HG02938 (cell line): ENCODE measurements at regions not wholly inside any gene's neighbourhood (a gene's known extent, or its start where the extent isn't known, plus 50 kb on each side); places are given as distances from the start of the nearest gene placed in this dataset.
"Not testable (repeated sequence)": the region's sequence is repeated elsewhere in the genome, so short reads cannot be mapped to it uniquely, and the experiment has no call there.

Experiments
- ATAC-seq: cut with Tn5 transposase; IDR thresholded peaks from one replicate; pipeline ENCODE4 v1.9.1; 2021; ENCODE audit warnings: mild to moderate bottlenecking, moderate library complexity; ENCODE audit not compliant: unreplicated experiment

DNA sequence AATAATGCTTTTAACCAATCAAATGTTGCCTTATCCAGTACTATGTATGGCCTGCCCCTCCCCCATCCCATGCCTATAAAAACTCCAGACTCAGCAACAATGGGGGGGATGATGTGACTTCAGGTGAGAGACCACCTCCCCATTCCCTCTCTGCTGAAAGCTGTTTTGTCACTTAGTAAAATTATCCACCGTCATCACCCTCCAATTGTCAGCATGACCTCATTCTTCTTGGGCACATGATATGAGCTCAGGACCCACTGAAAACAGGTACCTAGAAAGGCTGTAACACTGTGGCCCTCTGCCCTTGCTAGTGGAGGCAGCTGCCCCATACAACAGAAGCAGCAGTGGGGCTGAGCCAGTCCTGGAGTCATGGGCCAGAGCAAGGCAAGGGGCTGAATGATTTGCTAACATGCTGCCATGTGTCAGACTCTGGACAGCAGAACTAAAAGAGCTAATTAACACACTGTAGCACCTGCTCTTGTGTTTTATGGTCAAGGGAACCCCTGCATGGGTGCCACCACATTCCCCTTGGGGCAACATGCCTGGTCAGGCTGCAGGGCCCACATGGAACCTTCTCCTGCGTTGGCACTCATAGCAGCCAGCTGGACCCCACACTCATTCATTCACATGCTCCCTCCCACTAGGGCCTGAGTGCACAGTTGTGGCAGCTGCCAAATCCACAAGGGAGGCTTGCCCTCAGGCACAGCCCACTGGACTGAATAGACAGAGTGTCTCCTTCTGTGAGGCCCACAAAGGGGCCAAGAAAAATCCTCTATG, 722.2 kb upstream of the PCDH20 start:
- no peak for ATAC-seq

DNA sequence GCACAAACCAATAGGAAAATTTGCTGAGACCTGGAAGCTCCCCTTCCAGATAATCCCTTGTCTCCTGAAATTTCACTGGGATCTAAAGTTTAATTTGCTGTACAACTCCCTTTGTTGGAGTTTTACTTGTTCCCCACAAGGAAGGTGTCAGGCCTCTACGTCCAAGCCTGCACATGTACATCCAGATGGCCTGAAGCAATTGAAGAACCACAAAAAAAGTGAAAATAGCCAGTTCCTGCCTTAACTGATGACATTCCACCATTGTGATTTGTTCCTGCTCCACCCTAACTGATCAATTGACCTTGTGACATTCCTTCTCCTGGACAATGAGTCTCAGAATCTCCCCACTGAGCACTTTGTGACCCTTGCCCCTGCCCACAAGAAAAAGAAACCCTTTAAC, 716.0 kb upstream of the PCDH20 start:
- ATAC-seq = no peak

DNA sequence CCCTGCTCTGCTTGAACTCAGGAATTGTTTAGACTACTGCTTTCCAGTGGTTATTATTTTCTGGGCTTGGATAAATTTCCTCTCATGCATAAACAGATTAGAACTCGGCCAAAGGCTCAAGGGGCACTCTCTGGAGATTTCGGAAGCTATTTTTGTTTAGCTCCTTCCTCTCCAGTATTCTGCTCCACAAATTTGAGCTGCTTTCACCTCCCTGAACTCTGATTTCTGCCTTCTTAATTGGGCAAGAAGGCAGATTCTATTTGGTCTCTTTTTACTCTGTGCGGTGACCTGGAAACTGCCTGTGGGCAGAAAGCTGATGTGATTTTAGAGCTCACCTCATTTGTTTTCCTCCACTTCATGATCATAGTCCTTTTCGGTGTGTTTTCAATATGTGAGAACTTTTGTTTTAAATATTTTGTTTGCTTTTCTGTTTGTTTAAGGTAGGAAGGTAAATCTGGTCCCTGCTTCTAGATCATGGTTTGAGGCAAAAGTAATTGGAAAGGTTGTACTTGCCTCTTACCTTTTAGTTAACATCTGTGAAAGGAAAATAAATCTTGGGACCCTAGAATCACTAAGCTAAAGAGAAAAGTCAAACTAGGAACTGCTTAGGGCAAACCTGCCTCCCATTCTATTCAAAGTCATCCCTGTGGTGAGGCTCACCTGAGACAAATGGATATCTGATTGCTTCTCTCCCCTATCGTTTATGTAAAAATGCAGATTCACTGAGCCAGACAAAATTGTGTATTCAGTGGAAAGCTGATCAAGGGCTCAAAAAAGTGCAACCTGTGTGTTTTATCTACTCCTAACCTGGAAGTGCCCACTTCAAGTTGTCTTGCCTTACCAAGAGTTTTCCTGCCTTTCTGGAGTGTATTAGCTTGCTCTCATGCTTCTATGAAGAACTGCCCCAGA, 714.7 kb upstream of the PCDH20 start:
- ATAC-seq = no peak

DNA sequence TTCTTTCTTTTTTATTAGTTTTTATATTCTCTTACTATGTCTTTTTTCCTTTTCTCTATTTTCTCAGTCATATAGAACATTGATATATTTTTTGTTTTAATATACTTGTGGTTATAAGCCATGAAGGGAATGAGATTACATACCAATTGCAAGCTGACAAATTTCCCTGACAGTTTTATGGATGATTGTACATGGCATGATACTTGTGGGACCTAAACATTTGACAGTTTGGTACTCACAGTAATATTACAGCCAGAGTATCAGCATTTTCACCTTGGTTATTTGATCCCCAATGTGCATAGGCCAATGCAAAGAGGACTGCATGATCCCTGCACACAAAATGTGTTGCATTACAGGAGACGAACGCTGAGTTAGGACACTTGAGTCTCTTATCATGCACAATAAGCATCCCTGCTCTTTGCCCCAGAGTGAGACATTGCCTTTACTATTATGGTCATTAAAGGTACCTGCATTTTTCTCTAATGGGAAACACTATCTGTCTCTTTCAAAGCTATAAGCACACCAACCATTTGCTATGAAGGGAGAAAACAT, 713.4 kb upstream of the PCDH20 start:
- no peak for ATAC-seq

DNA sequence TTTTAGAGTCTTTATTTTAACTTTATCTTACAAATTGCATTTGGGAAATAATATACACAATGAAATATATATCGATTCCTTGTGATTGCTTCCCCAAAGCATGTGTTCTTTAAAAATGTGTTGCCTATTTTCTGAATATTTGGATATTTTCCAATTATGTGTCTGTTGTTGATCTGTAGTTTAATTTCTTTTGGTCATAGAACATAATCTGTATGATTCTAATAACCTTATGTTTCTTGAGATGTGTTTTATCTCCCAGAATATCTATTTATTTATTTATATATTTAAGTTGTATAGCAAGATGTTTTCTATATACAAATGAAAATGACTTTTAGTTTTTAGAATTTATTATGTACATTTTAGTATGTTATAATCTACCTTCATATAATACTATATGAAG, 710.8 kb upstream of the PCDH20 start:
- no peak for ATAC-seq

DNA sequence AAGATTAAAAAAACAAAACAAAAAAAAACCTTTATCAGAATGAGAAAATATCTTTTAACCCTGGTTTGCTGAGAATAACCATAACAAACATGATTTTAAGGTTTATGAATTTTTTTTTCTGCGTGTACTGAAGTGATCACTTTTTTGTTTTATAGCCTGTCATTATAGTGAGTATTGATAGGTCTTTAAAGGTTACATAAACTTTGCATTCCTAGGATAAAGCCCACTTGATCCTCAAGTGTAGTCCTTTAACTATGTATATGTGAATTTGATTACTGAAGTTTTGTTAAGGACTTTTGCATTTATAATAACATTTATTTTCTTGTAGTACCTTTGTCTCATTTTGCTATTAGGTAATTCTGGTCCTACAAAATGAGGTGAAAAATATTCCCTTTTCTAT, 709.8 kb upstream of the PCDH20 start:
- ATAC-seq = no peak

DNA sequence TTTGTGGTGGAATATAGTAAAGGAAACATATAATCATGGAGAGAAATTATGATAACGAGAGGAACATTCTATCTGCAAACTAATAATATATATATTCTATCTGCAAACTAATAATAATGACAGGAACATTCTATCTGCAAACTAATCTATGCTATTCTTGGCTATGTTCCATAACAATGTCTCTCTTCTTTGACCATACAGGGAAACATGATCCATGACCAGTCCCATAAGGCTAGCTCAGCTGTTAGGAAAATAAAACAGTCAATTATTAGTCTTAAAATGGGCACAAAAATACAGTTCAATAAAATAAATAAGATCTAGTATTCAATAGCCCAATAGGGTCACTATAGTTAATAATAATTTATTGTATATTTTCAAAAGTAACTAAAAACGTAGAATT, 707.8 kb upstream of the PCDH20 start:
- no peak for ATAC-seq

DNA sequence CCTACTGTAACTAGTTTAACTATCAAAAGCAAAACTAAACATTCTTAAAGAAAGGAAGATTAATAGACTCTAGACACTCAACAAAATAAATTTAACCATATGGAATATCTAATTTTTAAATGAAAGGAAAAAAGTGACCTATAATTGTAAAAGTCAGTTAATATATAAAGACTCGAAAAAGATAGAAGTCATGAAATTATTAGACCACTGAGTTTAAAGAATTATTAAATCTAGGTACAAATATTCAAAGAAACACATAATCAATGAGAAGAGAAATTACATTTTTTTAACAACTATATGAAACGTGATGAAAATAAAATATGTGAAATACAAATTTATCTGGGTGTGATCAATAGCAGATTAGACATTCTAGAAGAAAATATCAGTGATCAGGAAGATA, 706.8 kb upstream of the PCDH20 start:
- ATAC-seq = no peak

DNA sequence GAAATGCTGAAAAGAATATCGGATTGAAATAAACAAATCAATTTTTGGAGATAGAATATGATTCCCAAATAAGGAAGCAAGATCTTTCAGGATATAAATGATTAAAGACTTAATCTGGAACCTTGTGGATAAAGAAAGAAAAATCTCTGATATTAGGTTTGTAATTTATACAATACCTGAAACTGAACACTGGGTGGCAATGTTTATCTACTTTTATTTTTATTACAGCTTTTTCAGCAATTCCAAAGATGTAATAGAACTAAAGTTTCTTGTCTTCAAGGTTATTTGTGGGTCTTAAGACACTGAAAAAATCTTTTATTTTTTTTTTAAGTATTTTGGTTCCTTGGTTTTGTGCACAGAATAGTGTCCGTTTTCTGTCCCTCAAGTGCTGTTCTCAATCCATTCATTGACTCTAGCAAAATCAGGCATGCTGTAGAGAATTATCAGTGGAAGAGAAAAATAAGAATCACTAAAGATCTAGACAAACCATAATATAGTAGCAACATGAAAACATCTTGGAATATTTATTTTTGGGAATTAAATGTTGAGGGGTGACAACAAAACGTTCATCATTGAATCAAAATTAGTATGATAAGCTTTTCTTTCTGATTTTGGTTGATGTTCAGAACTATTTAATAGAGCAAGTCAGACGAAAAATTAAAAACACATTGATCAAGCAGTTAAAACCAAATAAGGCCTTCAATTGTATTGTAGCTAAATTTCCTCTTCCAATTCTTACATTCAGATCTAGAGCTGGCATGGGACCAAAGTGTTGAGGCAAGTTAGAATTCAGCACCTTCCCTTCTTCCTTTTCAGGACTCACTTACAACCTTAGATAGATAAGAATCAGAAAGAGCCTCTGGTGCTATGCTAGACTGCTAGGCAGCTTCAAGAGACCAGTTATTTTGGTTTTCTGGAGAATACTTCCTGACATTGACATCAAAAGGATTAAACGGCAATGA, 704.4 kb upstream of the PCDH20 start:
- no peak for ATAC-seq

DNA sequence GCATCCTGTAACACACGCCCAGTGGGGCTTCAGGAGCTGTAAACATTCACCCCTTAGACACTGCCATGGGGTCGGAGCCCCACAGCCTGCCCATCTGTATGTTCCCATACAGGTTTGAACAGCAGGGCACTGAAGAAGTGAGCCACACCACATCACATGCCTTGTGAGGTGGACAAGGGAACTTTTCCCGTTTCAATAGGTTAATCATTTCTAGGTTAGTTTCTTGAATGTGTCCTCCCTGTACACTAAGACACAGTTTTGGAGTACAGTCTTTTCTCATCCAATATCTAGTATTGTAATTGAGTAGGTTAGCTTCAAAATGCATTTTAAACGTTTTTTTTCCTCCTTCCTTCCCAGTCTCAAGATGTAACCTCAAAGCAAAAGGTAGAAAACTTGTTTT, 700.2 kb upstream of the PCDH20 start:
- no peak for ATAC-seq

DNA sequence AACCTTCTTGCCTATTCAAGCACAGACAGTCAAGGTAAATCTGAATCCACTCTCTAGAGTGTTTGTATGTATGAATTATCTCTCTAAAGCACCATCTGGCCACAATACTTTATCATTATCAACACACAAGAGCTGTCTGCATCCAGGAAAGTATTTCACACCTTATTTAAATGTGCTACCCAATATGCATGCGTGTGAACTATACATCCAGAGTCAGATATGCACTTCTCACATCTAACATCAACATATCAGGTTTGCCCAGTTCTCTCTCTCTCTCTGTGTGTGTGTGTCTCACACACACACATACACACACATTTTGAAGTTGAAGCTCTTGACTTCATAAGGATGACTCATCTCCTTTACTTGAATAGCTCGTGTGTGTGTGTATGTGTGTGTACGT, 697.5 kb upstream of the PCDH20 start:
- no peak for ATAC-seq

DNA sequence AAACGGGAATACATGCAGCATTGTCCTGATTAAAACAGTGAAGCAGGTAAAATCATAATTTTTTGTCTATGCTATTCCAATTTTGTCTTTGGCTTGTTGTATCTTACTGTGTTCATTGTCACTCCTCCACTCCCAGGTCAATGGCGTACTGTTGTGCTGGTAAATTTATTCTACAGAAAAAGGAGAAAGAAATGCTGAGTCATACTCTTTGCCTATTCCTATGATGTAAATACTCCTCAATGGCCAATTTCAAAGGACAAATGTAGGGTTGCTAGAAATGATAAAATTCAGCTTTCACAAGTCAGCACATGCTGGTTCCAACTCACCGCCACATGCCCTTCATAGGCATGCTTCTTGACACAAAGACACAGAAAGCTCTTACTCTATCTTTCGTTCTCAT, 694.4 kb upstream of the PCDH20 start:
- no peak for ATAC-seq

DNA sequence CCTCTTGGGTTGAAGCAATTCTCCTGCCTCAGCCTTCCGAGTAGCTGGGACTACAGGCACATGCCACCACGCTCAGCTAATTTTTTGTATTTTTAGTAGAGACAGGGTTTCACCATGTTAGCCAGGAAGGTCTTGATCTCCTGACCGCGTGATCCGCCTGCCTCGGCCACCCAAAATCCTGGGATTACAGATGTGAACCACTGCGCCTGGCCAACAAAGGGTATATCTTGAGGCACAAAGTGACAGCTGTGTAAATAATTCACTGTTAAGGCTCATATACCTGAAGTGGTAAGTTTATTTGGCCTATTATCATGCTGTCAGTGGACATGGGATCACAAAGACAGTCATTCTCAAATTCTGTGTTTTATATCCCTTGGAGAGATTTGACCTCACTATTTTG, 688.5 kb upstream of the PCDH20 start:
- not testable (repeated sequence) for ATAC-seq

DNA sequence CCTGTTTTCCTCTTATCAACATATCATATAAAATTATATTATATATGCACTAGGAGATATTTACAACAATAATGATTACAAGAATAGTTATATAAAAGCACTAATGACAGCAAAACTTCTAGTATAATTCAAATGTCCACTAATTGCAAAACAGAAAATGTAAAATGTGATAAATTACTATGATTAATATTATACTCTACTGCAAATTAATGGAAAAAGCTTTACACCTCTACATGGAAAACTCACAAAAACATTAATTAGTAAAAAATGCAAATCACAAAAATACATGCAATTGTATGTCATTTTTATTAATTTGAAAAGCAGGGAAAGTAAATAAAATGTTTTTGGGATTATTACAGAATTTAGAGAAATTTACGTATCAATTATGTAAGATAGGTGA, 681.0 kb upstream of the PCDH20 start:
- no peak for ATAC-seq

DNA sequence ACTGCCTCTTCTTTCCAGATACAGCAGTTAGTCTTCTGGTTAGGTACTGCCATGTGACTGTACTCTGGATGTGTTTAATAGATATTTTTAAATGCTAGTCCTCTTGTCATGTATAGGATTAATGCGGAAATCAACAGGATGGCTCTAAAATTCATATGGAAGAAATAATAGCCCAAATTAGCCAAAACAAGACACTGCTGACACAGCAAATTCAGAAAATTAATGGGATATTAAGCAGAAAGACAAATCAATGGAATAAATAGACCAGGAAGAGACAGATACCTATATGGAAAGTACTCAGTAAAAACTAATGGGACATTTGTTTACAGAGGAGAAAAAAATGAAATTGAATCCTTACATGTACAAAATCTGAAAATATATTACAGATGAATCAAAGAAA, 679.3 kb upstream of the PCDH20 start:
- ATAC-seq = no peak

DNA sequence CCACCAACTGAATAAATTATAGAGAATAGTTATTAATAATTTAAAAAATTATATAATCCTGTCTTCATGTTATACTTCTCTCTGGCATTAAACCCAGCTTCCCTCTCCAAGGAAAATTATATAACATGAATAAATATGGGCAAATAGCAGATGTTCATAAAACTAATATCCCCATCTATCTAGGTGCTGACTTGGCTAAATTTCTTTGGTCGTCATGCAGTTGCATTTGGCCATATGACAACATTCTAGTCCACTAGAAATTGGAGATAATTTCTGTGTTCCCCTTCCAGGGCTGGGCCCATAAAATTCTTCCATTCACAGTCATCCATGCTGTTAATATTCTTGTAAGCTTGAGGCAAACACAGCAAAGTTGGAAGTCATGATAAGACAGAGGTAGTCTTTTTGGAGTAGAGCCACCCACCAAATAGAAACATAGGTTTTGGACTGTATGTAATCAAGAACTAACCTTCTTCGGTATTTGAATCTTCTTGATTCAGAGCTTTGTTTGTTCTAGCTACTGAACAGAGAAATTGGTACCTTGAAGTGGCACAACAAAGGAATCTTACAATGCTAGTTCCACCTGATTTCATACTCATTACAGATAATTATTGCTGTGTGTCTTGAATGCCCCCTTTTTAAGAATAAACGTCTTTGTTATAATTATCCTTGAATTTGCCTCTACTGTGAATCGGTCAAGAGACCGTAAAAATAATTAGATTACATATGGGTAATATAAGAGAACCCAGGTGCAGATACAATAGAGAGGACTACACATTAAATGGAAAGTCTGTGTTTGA, 678.5 kb upstream of the PCDH20 start:
- ATAC-seq = no peak

DNA sequence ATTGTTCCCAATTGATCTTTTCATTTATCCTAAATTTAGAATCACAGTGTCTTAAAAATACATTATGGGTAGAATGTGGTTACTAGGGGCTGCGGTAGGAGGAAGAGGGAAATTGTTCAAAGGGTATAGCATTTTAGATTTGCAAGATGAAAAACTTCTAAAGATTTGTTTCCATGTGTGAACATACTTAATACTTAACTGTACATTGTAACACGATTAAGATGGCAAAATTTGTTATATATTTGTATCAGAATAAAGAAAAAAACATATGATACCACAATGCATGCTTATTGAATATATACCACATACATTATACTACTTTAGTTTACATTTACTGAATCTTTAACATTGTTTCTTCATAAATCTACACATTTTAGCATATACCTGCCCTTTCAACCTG, 677.3 kb upstream of the PCDH20 start:
- ATAC-seq = no peak

DNA sequence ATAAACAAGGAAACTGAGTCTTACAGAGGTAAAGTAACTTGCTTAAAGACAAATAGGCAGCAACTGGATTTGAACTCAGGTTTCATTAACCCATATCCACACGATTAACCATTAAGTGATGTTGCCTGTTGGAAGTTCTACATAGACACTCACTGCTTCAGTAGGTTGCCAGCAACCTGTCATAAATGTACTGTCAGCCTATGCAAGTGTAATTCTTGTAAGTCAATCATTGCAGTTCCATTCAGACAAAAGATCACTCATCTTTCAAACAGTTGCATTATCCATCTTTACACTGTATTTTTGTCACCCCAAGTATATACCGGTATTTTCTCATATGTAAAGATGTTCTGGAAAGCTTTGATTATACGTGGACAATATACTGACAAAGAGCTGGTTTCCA, 676.9 kb upstream of the PCDH20 start:
- no peak for ATAC-seq

DNA sequence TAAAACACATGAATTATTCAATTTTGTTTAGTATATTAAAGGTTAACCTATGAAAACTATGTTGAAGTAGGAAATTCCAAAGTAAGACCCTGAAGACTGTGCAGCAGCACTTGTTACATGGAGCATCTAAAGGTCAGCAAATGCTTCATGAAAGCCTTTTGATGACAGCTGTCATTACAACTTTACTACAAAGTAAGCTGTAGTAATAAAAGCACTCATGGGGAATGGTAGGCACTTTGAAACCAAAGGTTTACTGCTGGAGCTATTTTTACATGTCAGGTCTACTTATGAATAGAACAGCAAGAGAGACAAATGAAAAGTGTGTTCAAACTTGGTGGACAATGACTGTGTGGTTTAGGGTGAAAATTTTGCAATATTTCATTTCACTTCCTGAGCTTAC, 672.5 kb upstream of the PCDH20 start:
- ATAC-seq = no peak

DNA sequence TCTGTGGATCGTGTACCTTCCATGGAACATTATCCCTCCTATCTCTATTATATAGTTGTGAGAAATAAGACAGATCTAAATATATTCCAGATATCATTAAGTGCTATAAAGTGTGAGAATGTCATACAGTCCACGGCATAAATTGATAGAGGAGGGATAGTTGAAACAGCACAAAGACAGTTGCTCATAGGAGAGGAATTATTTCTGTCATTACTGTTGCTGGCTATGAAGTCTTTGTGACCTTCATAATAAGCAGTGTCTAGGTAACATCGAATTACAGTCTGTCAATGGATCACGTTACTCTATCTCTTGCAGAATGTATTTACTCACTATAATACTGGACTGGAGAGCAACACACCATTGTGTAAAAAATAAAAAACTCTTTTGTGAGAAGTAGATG, 671.5 kb upstream of the PCDH20 start:
- no peak for ATAC-seq
